ENCODE measurements at regions not wholly inside any gene's neighbourhood (a gene's known extent, or its start where the extent isn't known, plus 50 kb on each side); places are given as distances from the start of the nearest gene placed in this dataset.
"Not testable (repeated sequence)": the region's sequence is repeated elsewhere in the genome, so short reads cannot be mapped to it uniquely, and the experiment has no call there.

- H3K27me3 ChIP-seq (replicated peaks in 1 of 4; ENCODE audit: control insufficient read depth in 3 of 4, extremely low read depth in 1 of 4, insufficient read depth in 3 of 4, low read length in 3 of 4); H3K14ac ChIP-seq (ENCODE audit: insufficient read length); H3K18ac ChIP-seq (ENCODE audit: extremely low read depth, low read length); H3K36me3 ChIP-seq (ENCODE audit: control insufficient read depth in 2 of 4, insufficient read depth in 4 of 4, low read length in 3 of 4); H3K4ac ChIP-seq (replicated peaks; ENCODE audit: insufficient read length, low read depth, low read length); H3K27ac ChIP-seq (ENCODE audit: low read depth, low read length); H3K79me1 ChIP-seq (ENCODE audit: low read depth, low read length); H3K23me2 ChIP-seq (ENCODE audit: low read depth, low read length); H2BK12ac ChIP-seq (ENCODE audit: low read depth, low read length); H3K9ac ChIP-seq (replicated peaks in 1 of 4; ENCODE audit: extremely low read depth in 1 of 4, low read depth in 3 of 4, low read length in 3 of 4); H3K56ac ChIP-seq (replicated peaks; ENCODE audit: insufficient read length, low read depth, low read length); H3K9me3 ChIP-seq (ENCODE audit: insufficient read depth in 2 of 2, low read depth in 1 of 2, low read length in 1 of 2); H3K4me3 ChIP-seq (ENCODE audit: extremely low read depth in 1 of 4, insufficient read depth in 2 of 4, low read depth in 3 of 4, low read length in 4 of 4); H2AK5ac ChIP-seq (ENCODE audit: low read depth, low read length); H4K20me1 ChIP-seq (replicated peaks in 1 of 2; ENCODE audit: control insufficient read depth in 1 of 2, insufficient read depth in 2 of 2, low read length in 2 of 2); H2BK5ac ChIP-seq (ENCODE audit: low read depth, low read length); H4K5ac ChIP-seq (ENCODE audit: insufficient read length, low read depth, low read length); H2BK15ac ChIP-seq (ENCODE audit: low read length); H3K4me1 ChIP-seq (replicated peaks in 1 of 4; ENCODE audit: control insufficient read depth in 3 of 4, insufficient read depth in 4 of 4, low read length in 3 of 4); CTCF ChIA-PET (ENCODE audit: partially characterized antibody); DNase-seq (ENCODE audit: low read depth in 1 of 2, low spot score in 2 of 2); H4K8ac ChIP-seq (ENCODE audit: extremely low read depth, insufficient read depth, low read length); H2BK120ac ChIP-seq (replicated peaks; ENCODE audit: low read depth, low read length); POLR2A ChIA-PET (ENCODE audit: partially characterized antibody); H3K79me2 ChIP-seq (ENCODE audit: control insufficient read depth in 1 of 2, insufficient read depth in 2 of 2, low read length in 2 of 2); FAIRE-seq; H2AFZ ChIP-seq (ENCODE audit: low read length); H3K4me2 ChIP-seq (ENCODE audit: insufficient read depth in 1 of 2, low read depth in 2 of 2, low read length in 2 of 2); H2BK20ac ChIP-seq (ENCODE audit: low read length); H3K23ac ChIP-seq (ENCODE audit: insufficient read length); H4K91ac ChIP-seq (replicated peaks; ENCODE audit: insufficient read length, low read length): not testable (repeated sequence)
- WGBS, 2 experiments (ENCODE audit: extremely low coverage in 1 of 2, insufficient coverage in 1 of 2, insufficient read length in 1 of 2, insufficient replicate concordance in 2 of 2, low coverage in 1 of 2, low lambda C conversion rate in 2 of 2, missing lambda C conversion rate in 1 of 2), result no CpG with 5 or more reads among the region's 1 CpG
Measured at GRCh38 chr12:9510392-9511011, 97.2 kb downstream of the KLRB1 start.
